ENCODE measurements at regions not wholly inside any gene's neighbourhood (a gene's known extent, or its start where the extent isn't known, plus 50 kb on each side); places are given as distances from the start of the nearest gene placed in this dataset.

- no peak for TF ChIP-seq POLR2A (IDR thresholded peaks at IDR 0.05; ENCODE audit: low read length)
- no peak for TF ChIP-seq GATA1 (IDR thresholded peaks at IDR 0.05; ENCODE audit: low read depth, low read length)
Measured at GRCh38 chr2:217316743-217317142, 456.9 kb upstream of the TNP1 start.
